IPS-15b (cell line): ENCODE measurements at regions not wholly inside any gene's neighbourhood (a gene's known extent, or its start where the extent isn't known, plus 50 kb on each side); places are given as distances from the start of the nearest gene placed in this dataset.

Experiments
- H3K27me3 ChIP-seq: one replicate; pipeline ENCODE4 v1.6.1; 2013; ENCODE audit warnings: low read length; ENCODE audit not compliant: control insufficient read depth, insufficient read depth
- H3K36me3 ChIP-seq: one replicate; pipeline ENCODE4 v1.6.1; 2013; ENCODE audit warnings: low read length; ENCODE audit not compliant: control insufficient read depth, insufficient read depth
- H3K4me1 ChIP-seq: one replicate; pipeline ENCODE4 v1.6.1; 2013; ENCODE audit warnings: mild to moderate bottlenecking, low read length; ENCODE audit not compliant: control insufficient read depth, insufficient read depth
- H3K4me3 ChIP-seq: one replicate; pipeline ENCODE4 v1.5.1; 2013; ENCODE audit warnings: low read depth, low read length
- H3K9ac ChIP-seq: one replicate; pipeline ENCODE4 v1.6.1; 2013; ENCODE audit warnings: low read depth, mild to moderate bottlenecking, low read length
- H3K9me3 ChIP-seq: one replicate; pipeline ENCODE4 v1.6.1; 2013; ENCODE audit warnings: mild to moderate bottlenecking, low read length; ENCODE audit not compliant: control insufficient read depth, insufficient read depth

- H3K4me3 ChIP-seq, result no peak overlapping the region
- H3K4me1 ChIP-seq, result no peaks in the 10 kb centered on the region
- no peaks in the 10 kb centered on the region for H3K36me3 ChIP-seq
- no peaks in the 10 kb centered on the region for H3K9me3 ChIP-seq
- no peak overlapping the region for H3K9ac ChIP-seq
- no peaks in the 10 kb centered on the region for H3K27me3 ChIP-seq
These were observed 295.3 kb upstream of the CTSO start for GRCh38 chr4:156248917-156249316.

GRCh38 chr4:156247470-156247869 is 293.8 kb upstream of the CTSO start:
- no peaks in the 10 kb centered on the region for H3K27me3 ChIP-seq
- H3K4me3 ChIP-seq, result no peak overlapping the region
- H3K4me1 ChIP-seq, result no peaks in the 10 kb centered on the region
- no peaks in the 10 kb centered on the region for H3K36me3 ChIP-seq
- H3K9me3 ChIP-seq, result no peaks in the 10 kb centered on the region
- H3K9ac ChIP-seq, result no peak overlapping the region

- Histone ChIP-seq H3K4me3 (no peak overlapping the region), H3K9me3 (no peaks in the 10 kb centered on the region), H3K36me3 (no peaks in the 10 kb centered on the region), H3K27me3 (no peaks in the 10 kb centered on the region), H3K4me1 (no peaks in the 10 kb centered on the region), H3K9ac (no peak overlapping the region)
These were observed 289.3 kb upstream of the CTSO start for GRCh38 chr4:156243015-156243414.

GRCh38 chr4:156242390-156242789 is 288.7 kb upstream of the CTSO start:
- H3K36me3 ChIP-seq, result no peaks in the 10 kb centered on the region

GRCh38 chr4:156241896-156242295 is 288.2 kb upstream of the CTSO start:
- Histone ChIP-seq H3K9ac (no peak overlapping the region), H3K4me1 (no peaks in the 10 kb centered on the region), H3K4me3 (no peak overlapping the region), H3K36me3 (no peaks in the 10 kb centered on the region), H3K27me3 (no peaks in the 10 kb centered on the region), H3K9me3 (no peaks in the 10 kb centered on the region)

More at GRCh38 chr4:156242390-156242789, 288.7 kb upstream of the CTSO start:
- Histone ChIP-seq H3K4me3 (no peak overlapping the region), H3K4me1 (no peaks in the 10 kb centered on the region), H3K9me3 (no peaks in the 10 kb centered on the region), H3K27me3 (no peaks in the 10 kb centered on the region), H3K9ac (no peak overlapping the region)

GRCh38 chr4:156238171-156238570 is 284.5 kb upstream of the CTSO start:
- Histone ChIP-seq H3K27me3 (no peaks in the 10 kb centered on the region), H3K9me3 (no peaks in the 10 kb centered on the region), H3K9ac (no peak overlapping the region), H3K4me1 (no peaks in the 10 kb centered on the region), H3K4me3 (no peak overlapping the region), H3K36me3 (no peaks in the 10 kb centered on the region)

GRCh38 chr4:156237231-156237630 is 283.6 kb upstream of the CTSO start:
- no peak overlapping the region for H3K9ac ChIP-seq
- H3K36me3 ChIP-seq, result no peaks in the 10 kb centered on the region
- no peaks in the 10 kb centered on the region for H3K27me3 ChIP-seq
- no peaks in the 10 kb centered on the region for H3K9me3 ChIP-seq
- no peak overlapping the region for H3K4me3 ChIP-seq
- H3K4me1 ChIP-seq, result no peaks in the 10 kb centered on the region

GRCh38 chr4:156230176-156230575 is 276.5 kb upstream of the CTSO start:
- no peak overlapping the region for H3K9ac ChIP-seq
- no peaks in the 10 kb centered on the region for H3K27me3 ChIP-seq
- H3K36me3 ChIP-seq, result no peaks in the 10 kb centered on the region
- no peaks in the 10 kb centered on the region for H3K9me3 ChIP-seq
- no peak overlapping the region for H3K4me3 ChIP-seq
- no peaks in the 10 kb centered on the region for H3K4me1 ChIP-seq

- Histone ChIP-seq H3K36me3 (no peaks in the 10 kb centered on the region), H3K4me1 (no peaks in the 10 kb centered on the region), H3K9me3 (no peaks in the 10 kb centered on the region), H3K9ac (no peak overlapping the region), H3K27me3 (no peaks in the 10 kb centered on the region), H3K4me3 (no peak overlapping the region)
These were observed 275.0 kb upstream of the CTSO start for GRCh38 chr4:156228676-156229075.

- H3K9ac ChIP-seq, result no peak overlapping the region
- H3K4me1 ChIP-seq, result no peaks in the 10 kb centered on the region
- no peak overlapping the region for H3K4me3 ChIP-seq
- H3K27me3 ChIP-seq, result no peaks in the 10 kb centered on the region
- no peaks in the 10 kb centered on the region for H3K36me3 ChIP-seq
- no peaks in the 10 kb centered on the region for H3K9me3 ChIP-seq
These were observed 273.7 kb upstream of the CTSO start for GRCh38 chr4:156227321-156227720.

- Histone ChIP-seq H3K9ac (no peak overlapping the region), H3K4me3 (no peak overlapping the region), H3K27me3 (no peaks in the 10 kb centered on the region), H3K36me3 (no peaks in the 10 kb centered on the region), H3K4me1 (no peaks in the 10 kb centered on the region), H3K9me3 (peaks cover under 1% of the 10 kb centered on the region)
These were observed 270.3 kb upstream of the CTSO start for GRCh38 chr4:156223985-156224384.

GRCh38 chr4:156217236-156217635 is 263.6 kb upstream of the CTSO start:
- Histone ChIP-seq H3K36me3 (no peaks in the 10 kb centered on the region), H3K4me1 (no peaks in the 10 kb centered on the region), H3K4me3 (no peak overlapping the region), H3K27me3 (no peaks in the 10 kb centered on the region), H3K9ac (no peak overlapping the region), H3K9me3 (peaks cover 5% of the 10 kb centered on the region)

GRCh38 chr4:156201050-156201449 is 247.4 kb upstream of the CTSO start:
- H3K27me3 ChIP-seq, result no peaks in the 10 kb centered on the region
- H3K36me3 ChIP-seq, result no peaks in the 10 kb centered on the region
- no peaks in the 10 kb centered on the region for H3K9me3 ChIP-seq
- no peaks in the 10 kb centered on the region for H3K4me1 ChIP-seq
- H3K9ac ChIP-seq, result no peak overlapping the region
- H3K4me3 ChIP-seq, result no peak overlapping the region
